ENCODE measurements at regions not wholly inside any gene's neighbourhood (a gene's known extent, or its start where the extent isn't known, plus 50 kb on each side); places are given as distances from the start of the nearest gene placed in this dataset.

- TF ChIP-seq, protein P1, sequence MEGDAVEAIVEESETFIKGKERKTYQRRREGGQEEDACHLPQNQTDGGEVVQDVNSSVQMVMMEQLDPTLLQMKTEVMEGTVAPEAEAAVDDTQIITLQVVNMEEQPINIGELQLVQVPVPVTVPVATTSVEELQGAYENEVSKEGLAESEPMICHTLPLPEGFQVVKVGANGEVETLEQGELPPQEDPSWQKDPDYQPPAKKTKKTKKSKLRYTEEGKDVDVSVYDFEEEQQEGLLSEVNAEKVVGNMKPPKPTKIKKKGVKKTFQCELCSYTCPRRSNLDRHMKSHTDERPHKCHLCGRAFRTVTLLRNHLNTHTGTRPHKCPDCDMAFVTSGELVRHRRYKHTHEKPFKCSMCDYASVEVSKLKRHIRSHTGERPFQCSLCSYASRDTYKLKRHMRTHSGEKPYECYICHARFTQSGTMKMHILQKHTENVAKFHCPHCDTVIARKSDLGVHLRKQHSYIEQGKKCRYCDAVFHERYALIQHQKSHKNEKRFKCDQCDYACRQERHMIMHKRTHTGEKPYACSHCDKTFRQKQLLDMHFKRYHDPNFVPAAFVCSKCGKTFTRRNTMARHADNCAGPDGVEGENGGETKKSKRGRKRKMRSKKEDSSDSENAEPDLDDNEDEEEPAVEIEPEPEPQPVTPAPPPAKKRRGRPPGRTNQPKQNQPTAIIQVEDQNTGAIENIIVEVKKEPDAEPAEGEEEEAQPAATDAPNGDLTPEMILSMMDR (conservative IDR thresholded peaks at IDR 0.05; ENCODE audit: low read length), result no peak
- no peak for TF ChIP-seq EZH2phosphoT487 (IDR thresholded peaks at IDR 0.05; ENCODE audit: borderline replicate concordance)
These were observed 282.7 kb downstream of the BAMBI start for GRCh38 chr10:28959850-28960501.

Data from Loucy (cell line).